Erythroblast (primary cell): ENCODE measurements at regions not wholly inside any gene's neighbourhood (a gene's known extent, or its start where the extent isn't known, plus 50 kb on each side); places are given as distances from the start of the nearest gene placed in this dataset.

Experiments used
- GATA1 ChIP-seq: IDR thresholded peaks from 2 replicates; pipeline ENCODE4 v1.6.1; 2011; ENCODE audit warnings: low read depth, mild to moderate bottlenecking, control low read depth, low read length, moderate library complexity
- POLR2A ChIP-seq: IDR thresholded peaks from 2 replicates; pipeline ENCODE4 v1.6.1; 2011; ENCODE audit warnings: mild to moderate bottlenecking, low read length

DNA sequence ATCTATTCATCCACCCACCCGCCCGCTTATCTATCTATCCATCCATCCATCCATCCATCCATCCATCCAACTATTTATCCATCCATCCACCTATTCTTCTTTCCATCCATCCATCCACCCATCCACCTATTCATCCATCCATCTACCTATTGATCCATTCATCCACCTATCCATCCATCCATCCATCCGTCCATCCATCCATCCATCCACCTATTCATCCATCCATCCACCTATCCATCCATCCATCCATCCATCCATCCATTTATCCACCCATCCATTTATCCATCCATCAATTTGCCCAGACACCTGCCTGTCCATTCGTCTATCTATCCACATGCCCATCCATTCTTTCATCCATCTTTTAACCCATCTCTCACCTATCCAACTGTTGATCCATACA is 71.1 kb upstream of the PMEPA1 start:
- TF ChIP-seq POLR2A (no peak), GATA1 (no peak)
